ENCODE measurements at regions not wholly inside any gene's neighbourhood (a gene's known extent, or its start where the extent isn't known, plus 50 kb on each side); places are given as distances from the start of the nearest gene placed in this dataset.
"Not testable (repeated sequence)": the region's sequence is repeated elsewhere in the genome, so short reads cannot be mapped to it uniquely, and the experiment has no call there.

GRCh38 chr5:98173334-98173733 is 600.1 kb upstream of the RGMB start:
- Histone ChIP-seq H3K4me1 (ENCODE audit: control insufficient read depth, insufficient read depth, low read length) (no peaks in the 10 kb centered on the region), H3K4me3 (ENCODE audit: low read length) (no peak overlapping the region), H3K27ac (ENCODE audit: low read depth, low read length) (no peak overlapping the region), H3K9ac (ENCODE audit: low read length) (no peak overlapping the region), H3K36me3 (ENCODE audit: control insufficient read depth, insufficient read depth, low read length) (no peaks in the 10 kb centered on the region), H3K27me3 (ENCODE audit: control insufficient read depth, insufficient read depth, low read length) (no peaks in the 10 kb centered on the region)

GRCh38 chr5:98175474-98175873 is 598.0 kb upstream of the RGMB start:
- no peak overlapping the region for H3K27ac ChIP-seq (ENCODE audit: low read depth, low read length)

GRCh38 chr5:98179791-98180755 is 593.4 kb upstream of the RGMB start:
- Histone ChIP-seq H3K27me3 (ENCODE audit: control insufficient read depth, insufficient read depth, low read length) (no peaks in the 10 kb centered on the region), H3K9ac (ENCODE audit: low read length) (no peak overlapping the region), H3K27ac (ENCODE audit: low read depth, low read length) (no peak overlapping the region), H3K4me1 (ENCODE audit: control insufficient read depth, insufficient read depth, low read length) (no peaks in the 10 kb centered on the region), H3K4me3 (ENCODE audit: low read length) (no peak overlapping the region), H3K36me3 (ENCODE audit: control insufficient read depth, insufficient read depth, low read length) (no peaks in the 10 kb centered on the region)

More at GRCh38 chr5:98175474-98175873, 598.0 kb upstream of the RGMB start:
- Histone ChIP-seq H3K4me3 (ENCODE audit: low read length) (no peak overlapping the region), H3K36me3 (ENCODE audit: control insufficient read depth, insufficient read depth, low read length) (no peaks in the 10 kb centered on the region), H3K9ac (ENCODE audit: low read length) (no peak overlapping the region), H3K27me3 (ENCODE audit: control insufficient read depth, insufficient read depth, low read length) (no peaks in the 10 kb centered on the region), H3K4me1 (ENCODE audit: control insufficient read depth, insufficient read depth, low read length) (no peaks in the 10 kb centered on the region)

- Histone ChIP-seq H3K4me3 (ENCODE audit: low read length) (no peak overlapping the region), H3K9ac (ENCODE audit: low read length) (no peak overlapping the region), H3K27me3 (ENCODE audit: control insufficient read depth, insufficient read depth, low read length) (no peaks in the 10 kb centered on the region), H3K4me1 (ENCODE audit: control insufficient read depth, insufficient read depth, low read length) (no peaks in the 10 kb centered on the region), H3K36me3 (ENCODE audit: control insufficient read depth, insufficient read depth, low read length) (no peaks in the 10 kb centered on the region), H3K27ac (ENCODE audit: low read depth, low read length) (no peak overlapping the region)
Measured at GRCh38 chr5:98186128-98186527, 587.3 kb upstream of the RGMB start.

GRCh38 chr5:98187945-98188344 is 585.5 kb upstream of the RGMB start:
- Histone ChIP-seq H3K27me3 (ENCODE audit: control insufficient read depth, insufficient read depth, low read length) (no peaks in the 10 kb centered on the region), H3K4me3 (ENCODE audit: low read length) (no peak overlapping the region), H3K4me1 (ENCODE audit: control insufficient read depth, insufficient read depth, low read length) (no peaks in the 10 kb centered on the region), H3K36me3 (ENCODE audit: control insufficient read depth, insufficient read depth, low read length) (no peaks in the 10 kb centered on the region), H3K9ac (ENCODE audit: low read length) (no peak overlapping the region), H3K27ac (ENCODE audit: low read depth, low read length) (no peak overlapping the region)

- H3K27ac ChIP-seq (ENCODE audit: low read depth, low read length); H3K4me1 ChIP-seq (ENCODE audit: control insufficient read depth, insufficient read depth, low read length); H3K36me3 ChIP-seq (ENCODE audit: control insufficient read depth, insufficient read depth, low read length); H3K9ac ChIP-seq (ENCODE audit: low read length); H3K27me3 ChIP-seq (ENCODE audit: control insufficient read depth, insufficient read depth, low read length); H3K4me3 ChIP-seq (ENCODE audit: low read length): not testable (repeated sequence)
Measured at GRCh38 chr5:98190344-98190743, 583.1 kb upstream of the RGMB start.

GRCh38 chr5:98193921-98194760 is 579.3 kb upstream of the RGMB start:
- Histone ChIP-seq H3K36me3 (ENCODE audit: control insufficient read depth, insufficient read depth, low read length) (no peaks in the 10 kb centered on the region), H3K4me3 (ENCODE audit: low read length) (no peak overlapping the region), H3K27ac (ENCODE audit: low read depth, low read length) (no peak overlapping the region), H3K9ac (ENCODE audit: low read length) (no peak overlapping the region), H3K27me3 (ENCODE audit: control insufficient read depth, insufficient read depth, low read length) (no peaks in the 10 kb centered on the region), H3K4me1 (ENCODE audit: control insufficient read depth, insufficient read depth, low read length) (no peaks in the 10 kb centered on the region)

- Histone ChIP-seq H3K4me1 (ENCODE audit: control insufficient read depth, insufficient read depth, low read length) (no peaks in the 10 kb centered on the region), H3K27me3 (ENCODE audit: control insufficient read depth, insufficient read depth, low read length) (no peaks in the 10 kb centered on the region), H3K4me3 (ENCODE audit: low read length) (no peak overlapping the region), H3K9ac (ENCODE audit: low read length) (no peak overlapping the region), H3K27ac (ENCODE audit: low read depth, low read length) (no peak overlapping the region), H3K36me3 (ENCODE audit: control insufficient read depth, insufficient read depth, low read length) (no peaks in the 10 kb centered on the region)
Measured at GRCh38 chr5:98200726-98201541, 572.5 kb upstream of the RGMB start.

GRCh38 chr5:98204798-98205197 is 568.7 kb upstream of the RGMB start:
- Histone ChIP-seq H3K36me3 (ENCODE audit: control insufficient read depth, insufficient read depth, low read length) (no peaks in the 10 kb centered on the region), H3K9ac (ENCODE audit: low read length) (no peak overlapping the region), H3K27me3 (ENCODE audit: control insufficient read depth, insufficient read depth, low read length) (no peaks in the 10 kb centered on the region), H3K4me3 (ENCODE audit: low read length) (no peak overlapping the region), H3K4me1 (ENCODE audit: control insufficient read depth, insufficient read depth, low read length) (no peaks in the 10 kb centered on the region), H3K27ac (ENCODE audit: low read depth, low read length) (no peak overlapping the region)

GRCh38 chr5:98205691-98206461 is 567.6 kb upstream of the RGMB start:
- Histone ChIP-seq H3K4me3 (ENCODE audit: low read length) (no peak overlapping the region), H3K4me1 (ENCODE audit: control insufficient read depth, insufficient read depth, low read length) (no peaks in the 10 kb centered on the region), H3K27ac (ENCODE audit: low read depth, low read length) (no peak overlapping the region)

GRCh38 chr5:98206566-98206965 is 566.9 kb upstream of the RGMB start:
- no peaks in the 10 kb centered on the region for H3K36me3 ChIP-seq (ENCODE audit: control insufficient read depth, insufficient read depth, low read length)
- H3K27me3 ChIP-seq (ENCODE audit: control insufficient read depth, insufficient read depth, low read length), result no peaks in the 10 kb centered on the region
- H3K9ac ChIP-seq (ENCODE audit: low read length), result no peak overlapping the region
- no peaks in the 10 kb centered on the region for H3K4me1 ChIP-seq (ENCODE audit: control insufficient read depth, insufficient read depth, low read length)
- H3K4me3 ChIP-seq (ENCODE audit: low read length), result no peak overlapping the region
- H3K27ac ChIP-seq (ENCODE audit: low read depth, low read length), result no peak overlapping the region

More at GRCh38 chr5:98205691-98206461, 567.6 kb upstream of the RGMB start:
- H3K36me3 ChIP-seq (ENCODE audit: control insufficient read depth, insufficient read depth, low read length), result no peaks in the 10 kb centered on the region
- no peak overlapping the region for H3K9ac ChIP-seq (ENCODE audit: low read length)
- H3K27me3 ChIP-seq (ENCODE audit: control insufficient read depth, insufficient read depth, low read length), result no peaks in the 10 kb centered on the region
